ENCODE measurements at regions not wholly inside any gene's neighbourhood (a gene's known extent, or its start where the extent isn't known, plus 50 kb on each side); places are given as distances from the start of the nearest gene placed in this dataset.
"Not testable (repeated sequence)": the region's sequence is repeated elsewhere in the genome, so short reads cannot be mapped to it uniquely, and the experiment has no call there.

- TF ChIP-seq CTCF (IDR thresholded peaks at IDR 0.05); POLR2AphosphoS5 (IDR thresholded peaks at IDR 0.05; ENCODE audit: low read depth, low read length); SIN3A (IDR thresholded peaks at IDR 0.05; ENCODE audit: borderline replicate concordance, insufficient read depth, low read depth, low read length): not testable (repeated sequence)
Observed at GRCh38 chr7:121712961-121713360, 160.0 kb upstream of the PTPRZ1 start.
